GM18517 (cell line): ENCODE measurements at regions not wholly inside any gene's neighbourhood (a gene's known extent, or its start where the extent isn't known, plus 50 kb on each side); places are given as distances from the start of the nearest gene placed in this dataset.
"Not testable (repeated sequence)": the region's sequence is repeated elsewhere in the genome, so short reads cannot be mapped to it uniquely, and the experiment has no call there.

Experiments used
- ATAC-seq: cut with Tn5 transposase; IDR thresholded peaks from one replicate; pipeline ENCODE4 v1.9.1; 2021; ENCODE audit warnings: mild to moderate bottlenecking, moderate library complexity; ENCODE audit not compliant: unreplicated experiment

- no peak for ATAC-seq
These were observed 366.1 kb upstream of the FAM47C start for GRCh38 chrX:36642052-36642451.

DNA sequence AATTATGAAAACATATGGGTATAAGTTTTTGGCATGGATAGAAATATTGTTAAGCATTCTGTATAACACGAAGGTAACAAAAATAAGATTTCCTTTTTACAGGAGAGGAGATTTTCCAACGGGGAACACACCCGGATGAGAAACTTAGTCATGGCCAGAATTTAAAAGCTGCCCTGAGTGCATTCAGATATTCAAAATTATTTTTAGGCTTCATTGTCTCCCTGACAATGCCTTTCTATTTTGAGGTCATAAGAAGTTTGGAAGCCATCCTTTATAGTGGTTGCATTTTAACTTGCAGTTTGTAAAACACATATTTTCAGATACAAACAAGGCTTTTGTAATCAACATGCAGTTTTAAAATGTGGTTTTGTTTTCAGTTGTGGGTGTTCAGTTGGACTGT is 357.5 kb upstream of the FAM47C start:
- ATAC-seq, result no peak

GRCh38 chrX:36683507-36683906 is 324.7 kb upstream of the FAM47C start:
- ATAC-seq, result no peak

DNA sequence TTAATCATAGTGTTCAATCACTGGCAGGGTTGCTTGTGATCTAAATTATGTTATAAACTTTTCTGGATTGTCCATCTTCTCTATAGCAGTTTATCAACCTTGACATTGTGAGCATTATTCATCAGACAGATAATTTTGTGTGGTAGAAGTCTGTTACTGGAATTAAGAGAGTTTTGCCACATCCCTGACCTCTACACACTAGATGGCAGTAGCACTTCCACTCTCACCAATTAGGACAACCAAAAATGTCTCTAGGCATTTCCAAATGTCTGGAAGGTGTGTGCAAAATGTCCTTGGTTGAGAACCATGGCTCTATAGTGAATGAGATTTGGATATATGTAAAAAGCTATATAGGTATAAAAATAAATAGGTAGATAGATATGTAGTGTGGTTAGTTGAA is 324.1 kb upstream of the FAM47C start:
- no peak for ATAC-seq

DNA sequence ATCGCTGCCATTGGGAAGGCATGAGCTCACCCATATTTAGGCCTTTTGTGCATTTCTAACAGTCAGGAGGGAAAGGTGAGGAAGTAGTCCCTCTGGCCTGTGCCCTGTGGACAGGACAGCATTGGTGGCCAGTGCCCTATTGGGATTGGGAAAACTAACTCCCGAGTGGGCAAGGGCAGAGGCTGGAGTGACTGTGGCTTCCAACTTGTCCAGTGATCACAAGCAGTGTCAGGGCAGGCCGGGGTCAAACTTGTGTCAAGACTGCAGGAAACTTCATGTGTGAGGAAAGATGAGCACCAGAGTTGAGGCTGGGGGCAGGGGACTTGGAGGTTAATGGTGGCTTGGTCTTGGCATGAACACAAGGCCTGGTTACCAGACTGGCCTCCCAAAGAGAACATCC is 286.2 kb upstream of the FAM47C start:
- no peak for ATAC-seq

DNA sequence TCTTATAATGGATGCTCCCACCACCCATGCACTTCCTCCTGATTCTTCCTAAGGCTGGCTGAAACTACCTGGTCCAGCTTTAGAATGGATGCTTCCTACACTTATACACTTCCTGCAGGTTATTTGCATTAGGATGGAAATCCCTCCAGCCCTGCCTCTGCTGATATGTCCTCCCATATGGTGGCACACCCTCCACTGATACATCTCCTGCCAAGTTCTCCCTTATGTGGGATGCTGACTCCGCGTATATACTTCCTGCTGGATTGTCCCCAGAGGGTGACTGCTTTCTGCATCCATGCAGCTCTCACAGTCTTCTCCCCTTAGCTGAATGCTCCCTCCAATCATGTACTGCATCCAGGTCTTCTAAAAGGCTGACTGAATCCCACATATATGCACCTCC is 254.6 kb upstream of the FAM47C start:
- ATAC-seq, result no peak

DNA sequence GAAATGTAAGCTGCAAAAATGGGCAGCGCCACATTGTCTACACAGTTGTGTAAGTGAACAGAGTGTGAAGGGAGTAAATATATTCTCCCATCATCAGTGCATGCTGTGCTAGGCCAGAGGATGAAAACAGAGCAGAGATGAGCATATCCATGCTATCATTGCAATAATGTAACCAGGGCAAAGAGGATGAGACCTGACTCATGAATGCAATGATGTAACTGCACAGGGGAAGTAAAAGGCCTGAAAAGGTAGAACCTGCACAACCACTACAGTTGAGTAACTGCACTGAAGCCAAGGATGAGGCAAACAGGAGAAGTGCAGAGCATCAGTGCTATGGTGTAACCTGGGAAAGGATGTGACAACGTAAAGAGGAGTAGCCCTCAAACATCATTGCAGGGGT is 220.4 kb upstream of the FAM47C start:
- no peak for ATAC-seq

- ATAC-seq, result no peak
These were observed 205.0 kb upstream of the FAM47C start for GRCh38 chrX:36803151-36803550.

DNA sequence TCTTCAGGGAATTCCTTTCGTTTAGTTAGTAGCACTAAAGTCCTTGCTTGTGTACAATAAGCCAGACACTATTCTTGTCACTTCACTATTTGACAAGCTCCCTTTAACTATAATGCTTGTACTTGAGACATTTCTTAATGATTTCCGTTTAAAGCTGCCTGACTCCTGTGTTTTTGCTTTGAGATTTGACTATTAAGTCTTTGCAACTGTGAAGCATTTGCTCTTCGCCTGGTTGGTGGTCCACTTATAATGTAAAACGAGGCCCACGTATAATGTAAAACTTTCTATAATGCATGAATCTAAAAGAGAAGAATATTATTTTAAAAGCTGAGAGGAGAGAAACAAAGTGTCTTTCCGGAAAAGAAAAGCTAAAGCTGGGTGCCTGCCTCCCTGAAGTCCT is 204.1 kb upstream of the FAM47C start:
- no peak for ATAC-seq

- no peak for ATAC-seq
These were observed 163.3 kb upstream of the FAM47C start for GRCh38 chrX:36844857-36845256.

GRCh38 chrX:36847496-36847895 is 160.7 kb upstream of the FAM47C start:
- ATAC-seq, result no peak

GRCh38 chrX:36849407-36849806 is 158.8 kb upstream of the FAM47C start:
- no peak for ATAC-seq

DNA sequence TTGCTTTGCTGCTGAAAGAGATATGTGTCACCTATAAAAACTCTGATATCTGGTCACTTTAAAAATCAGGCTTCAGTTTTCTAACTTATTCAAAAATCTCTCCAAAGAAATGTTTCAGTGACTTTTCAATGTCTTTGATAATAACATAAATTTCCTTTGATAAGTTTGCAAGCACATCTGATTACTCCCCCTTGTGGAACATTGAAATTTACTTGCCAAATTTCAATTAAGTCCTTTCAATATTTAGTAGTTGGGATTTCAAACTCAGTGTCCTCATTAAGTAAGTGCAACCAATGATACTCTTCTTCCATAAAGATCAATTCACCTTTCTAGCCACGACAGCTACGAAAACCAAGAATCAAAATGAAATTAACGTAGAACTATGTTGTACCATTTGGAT is 151.3 kb upstream of the FAM47C start:
- ATAC-seq, result no peak

- ATAC-seq, result no peak
These were observed 148.9 kb upstream of the FAM47C start for GRCh38 chrX:36859231-36859630.

DNA sequence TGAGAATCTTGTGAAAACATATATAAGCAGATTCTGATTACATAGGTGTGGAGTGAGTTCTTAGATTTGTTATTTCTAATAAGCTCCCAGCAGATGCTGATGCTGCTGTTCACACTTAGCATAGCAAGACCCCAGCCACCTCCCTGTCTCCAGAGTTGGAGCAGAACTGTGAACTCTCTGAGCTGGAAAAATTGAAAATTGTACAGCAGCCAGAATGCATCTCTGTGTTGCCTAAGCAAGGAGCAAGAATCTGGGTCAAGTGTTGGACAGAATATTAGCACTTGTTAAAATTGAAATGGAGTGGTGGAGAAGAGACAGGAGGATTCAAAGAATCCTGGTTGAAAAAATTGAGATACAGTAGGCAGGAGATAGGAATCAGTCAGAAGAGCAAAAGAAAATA is 146.6 kb upstream of the FAM47C start:
- no peak for ATAC-seq

- ATAC-seq, result peak; percentile 67
These were observed 141.0 kb upstream of the FAM47C start for GRCh38 chrX:36867143-36867542.

- ATAC-seq, result no peak
These were observed 139.6 kb upstream of the FAM47C start for GRCh38 chrX:36868592-36868991.

DNA sequence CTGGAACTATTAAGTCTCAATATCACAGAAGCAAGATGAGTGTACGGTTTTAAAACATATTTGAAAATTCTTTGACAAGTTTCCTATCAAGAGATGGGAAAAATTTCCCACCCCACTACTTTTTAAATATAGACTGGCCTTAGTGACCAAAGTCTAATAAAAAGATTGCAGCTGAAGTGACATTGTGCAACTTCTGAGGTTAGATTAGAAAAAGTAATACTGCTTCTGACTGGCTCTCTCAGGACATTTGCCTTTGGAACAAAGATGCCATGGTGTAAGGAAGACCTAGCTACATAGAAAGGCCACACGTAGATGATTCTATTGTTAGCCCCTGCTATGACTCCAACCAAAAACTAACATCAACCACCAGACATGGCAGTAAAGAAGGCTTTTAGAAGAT is 138.7 kb upstream of the FAM47C start:
- ATAC-seq, result no peak

DNA sequence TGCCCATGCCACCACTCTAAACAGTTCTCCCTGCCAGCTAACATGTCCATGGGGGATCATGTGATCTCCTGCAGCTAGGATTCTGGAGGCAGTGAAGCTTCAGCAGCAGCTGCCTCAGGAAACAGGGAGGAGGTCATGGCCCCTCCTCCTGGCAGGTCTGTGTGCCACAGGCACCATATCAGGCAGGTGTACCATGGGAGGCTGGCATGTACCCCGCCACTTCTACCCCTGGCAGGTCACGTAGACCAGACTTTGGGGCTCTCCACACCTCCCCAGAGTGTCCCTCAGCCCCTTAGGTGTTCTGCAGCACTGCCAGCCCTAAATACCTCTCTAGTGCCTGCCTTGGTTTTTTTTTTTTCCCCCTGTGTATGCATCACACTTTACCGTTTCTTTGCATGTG is 110.5 kb upstream of the FAM47C start:
- ATAC-seq, result no peak

DNA sequence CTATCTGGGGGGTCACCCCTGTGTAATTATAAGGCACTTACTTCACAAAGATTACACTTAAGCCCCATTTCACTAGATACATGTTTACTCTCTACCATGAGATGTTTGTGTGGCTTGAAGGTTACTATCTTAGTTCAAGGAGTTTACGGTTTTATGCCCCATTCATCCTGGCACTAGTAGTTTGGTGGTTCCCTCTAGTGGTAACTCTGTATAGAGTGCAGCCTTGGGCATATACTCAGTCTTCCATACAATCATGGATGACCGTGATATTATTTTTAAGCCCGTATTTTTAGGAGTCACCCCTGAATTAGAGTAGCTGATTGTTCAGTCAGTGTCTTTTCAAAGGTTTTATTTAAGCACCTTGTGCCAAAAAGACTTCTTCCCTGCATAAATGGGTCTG is 109.9 kb upstream of the FAM47C start:
- peak; percentile 60 for ATAC-seq

- not testable (repeated sequence) for ATAC-seq
These were observed 103.6 kb upstream of the FAM47C start for GRCh38 chrX:36904561-36904960.

- ATAC-seq, result peak; percentile 87
These were observed 99.1 kb upstream of the FAM47C start for GRCh38 chrX:36908801-36909675.

DNA sequence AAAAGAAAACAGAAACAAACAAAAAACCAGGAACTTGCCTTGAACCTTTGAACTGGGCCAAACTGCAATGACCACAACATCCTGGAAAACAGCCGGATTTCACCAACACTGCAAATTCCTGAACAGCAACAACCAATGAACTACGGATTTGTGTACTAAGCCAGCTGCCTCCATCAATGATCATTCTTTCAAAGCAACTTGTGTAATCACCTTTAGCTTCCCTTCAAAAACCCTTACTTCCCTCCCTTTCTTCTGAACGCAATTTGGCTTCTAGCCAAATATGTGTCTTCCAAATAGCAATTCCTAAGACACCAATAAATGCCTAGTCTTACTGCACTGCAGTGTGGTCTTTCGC is 98.5 kb upstream of the FAM47C start:
- ATAC-seq, result no peak
